ENCODE measurements at regions not wholly inside any gene's neighbourhood (a gene's known extent, or its start where the extent isn't known, plus 50 kb on each side); places are given as distances from the start of the nearest gene placed in this dataset.

DNA sequence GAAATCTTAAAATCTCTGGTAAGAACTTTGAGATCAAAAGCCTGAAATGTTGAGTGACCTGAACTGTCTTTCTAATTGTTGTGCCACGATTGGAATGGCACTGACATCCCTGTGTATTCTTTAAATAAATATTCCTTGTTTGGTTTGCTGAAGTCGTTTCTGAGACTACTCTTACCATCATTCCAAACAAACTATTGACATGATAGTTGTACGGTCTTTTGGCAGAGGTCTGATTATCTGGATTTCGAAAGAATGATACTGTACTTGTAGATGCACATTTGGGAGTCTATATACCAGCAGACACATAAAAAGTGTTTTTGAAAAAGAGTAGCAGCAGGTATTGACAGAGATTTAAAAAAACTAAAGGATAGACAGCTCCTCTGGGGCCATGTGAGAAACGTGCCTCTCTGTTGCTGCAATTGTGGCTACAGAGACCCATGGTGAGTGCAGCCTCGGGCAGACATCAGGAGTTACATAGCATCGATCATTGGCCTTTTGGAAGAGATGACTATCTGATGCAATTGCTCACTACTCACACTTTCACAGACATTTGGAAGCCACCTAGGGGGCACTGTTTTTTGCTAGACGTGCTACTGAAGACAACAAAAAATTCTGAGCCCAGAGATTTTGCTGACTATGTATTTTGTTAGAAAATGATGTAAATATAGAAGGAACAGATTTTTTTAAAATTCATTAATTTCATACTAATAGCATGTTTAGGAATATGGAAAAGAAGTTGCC, 464.5 kb downstream of the KCNT2 start:
- TF ChIP-seq, protein P1, sequence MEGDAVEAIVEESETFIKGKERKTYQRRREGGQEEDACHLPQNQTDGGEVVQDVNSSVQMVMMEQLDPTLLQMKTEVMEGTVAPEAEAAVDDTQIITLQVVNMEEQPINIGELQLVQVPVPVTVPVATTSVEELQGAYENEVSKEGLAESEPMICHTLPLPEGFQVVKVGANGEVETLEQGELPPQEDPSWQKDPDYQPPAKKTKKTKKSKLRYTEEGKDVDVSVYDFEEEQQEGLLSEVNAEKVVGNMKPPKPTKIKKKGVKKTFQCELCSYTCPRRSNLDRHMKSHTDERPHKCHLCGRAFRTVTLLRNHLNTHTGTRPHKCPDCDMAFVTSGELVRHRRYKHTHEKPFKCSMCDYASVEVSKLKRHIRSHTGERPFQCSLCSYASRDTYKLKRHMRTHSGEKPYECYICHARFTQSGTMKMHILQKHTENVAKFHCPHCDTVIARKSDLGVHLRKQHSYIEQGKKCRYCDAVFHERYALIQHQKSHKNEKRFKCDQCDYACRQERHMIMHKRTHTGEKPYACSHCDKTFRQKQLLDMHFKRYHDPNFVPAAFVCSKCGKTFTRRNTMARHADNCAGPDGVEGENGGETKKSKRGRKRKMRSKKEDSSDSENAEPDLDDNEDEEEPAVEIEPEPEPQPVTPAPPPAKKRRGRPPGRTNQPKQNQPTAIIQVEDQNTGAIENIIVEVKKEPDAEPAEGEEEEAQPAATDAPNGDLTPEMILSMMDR (IDR thresholded peaks at IDR 0.05; ENCODE audit: low read depth, low read length, poor library complexity, severe bottlenecking), result peak; percentile 38
- no peak for TF ChIP-seq EZH2phosphoT487 (IDR thresholded peaks at IDR 0.05; ENCODE audit: borderline replicate concordance, low read length)
